ENCODE measurements at regions not wholly inside any gene's neighbourhood (a gene's known extent, or its start where the extent isn't known, plus 50 kb on each side); places are given as distances from the start of the nearest gene placed in this dataset.
"Not testable (repeated sequence)": the region's sequence is repeated elsewhere in the genome, so short reads cannot be mapped to it uniquely, and the experiment has no call there.

DNA sequence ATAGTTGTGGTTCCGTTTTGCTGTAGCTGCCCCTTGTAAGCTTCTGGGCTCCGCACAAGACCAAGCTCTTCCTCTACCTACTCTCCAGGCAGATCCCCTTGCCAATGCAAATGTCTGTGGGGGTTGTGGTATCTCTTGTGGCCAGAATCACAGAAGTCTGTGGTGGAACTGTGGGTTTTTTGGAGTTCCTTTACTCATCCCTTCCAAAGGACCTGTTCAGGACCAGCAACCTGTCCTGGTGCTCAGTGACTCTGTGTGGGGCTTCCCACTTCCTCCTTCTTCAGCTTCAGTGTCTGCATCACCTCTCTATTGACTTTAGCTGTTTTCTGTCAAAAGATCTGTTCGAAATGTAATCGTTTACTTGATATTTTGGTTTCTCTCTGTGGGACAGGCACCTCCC is 441.3 kb upstream of the ADAMTSL1 start:
- DNase-seq (ENCODE audit: low read depth in 2 of 2) = no peak

DNA sequence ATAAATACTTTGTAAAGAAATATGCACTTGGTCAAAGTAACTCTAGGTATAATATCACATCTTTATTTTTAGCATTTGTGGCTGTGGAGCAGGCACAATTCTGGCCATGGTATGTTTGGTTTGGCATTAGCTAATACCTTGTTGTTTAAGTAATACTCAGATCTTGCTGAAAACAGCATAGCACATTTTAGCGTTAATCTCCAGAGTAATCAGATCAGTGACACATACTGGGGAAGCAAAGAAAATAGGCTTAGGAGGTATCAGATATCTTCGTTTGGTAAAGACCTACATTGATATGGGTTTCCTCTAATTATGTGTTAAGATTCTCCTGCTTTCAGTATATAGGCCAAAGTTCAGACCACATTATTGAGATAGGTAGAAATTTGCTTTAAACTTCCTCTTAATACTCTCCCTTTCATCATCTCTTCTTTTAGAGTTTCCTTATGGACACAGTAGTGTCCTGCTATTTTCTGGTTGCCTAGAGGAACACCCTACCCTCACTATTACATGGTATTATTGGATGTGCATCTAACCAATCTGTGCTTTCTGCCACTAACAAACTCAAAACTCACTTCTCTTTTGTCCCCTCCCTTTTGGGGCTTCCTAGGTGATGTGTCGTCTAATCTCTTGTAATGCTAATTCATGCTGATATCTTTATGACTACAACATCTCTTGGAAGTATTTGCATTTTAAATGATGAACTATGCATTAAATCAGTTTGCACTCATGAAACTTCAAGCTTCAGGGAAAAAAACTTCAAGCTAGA is 437.3 kb upstream of the ADAMTSL1 start:
- DNase-seq (ENCODE audit: low read depth in 2 of 2) = no peak

DNA sequence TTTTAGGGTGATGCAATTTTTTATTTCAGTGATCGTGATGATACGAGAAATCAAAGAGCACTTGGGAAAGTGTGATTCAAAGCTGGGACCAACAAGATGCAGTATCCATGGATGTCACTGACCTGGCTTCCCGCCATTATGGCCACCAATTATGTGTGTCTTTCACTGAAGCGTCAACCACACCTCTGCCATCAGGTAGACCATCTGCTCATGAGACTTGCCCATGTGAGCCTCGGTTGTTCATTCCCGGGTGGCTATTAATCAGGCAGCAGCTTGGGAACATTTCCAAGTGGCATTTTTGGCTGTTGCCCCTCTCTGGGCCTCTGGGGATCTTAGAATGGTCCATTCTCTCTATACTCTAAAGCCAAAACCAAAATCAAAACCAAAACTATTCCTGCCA is 436.0 kb upstream of the ADAMTSL1 start:
- no peak for DNase-seq (ENCODE audit: low read depth in 2 of 2)

DNA sequence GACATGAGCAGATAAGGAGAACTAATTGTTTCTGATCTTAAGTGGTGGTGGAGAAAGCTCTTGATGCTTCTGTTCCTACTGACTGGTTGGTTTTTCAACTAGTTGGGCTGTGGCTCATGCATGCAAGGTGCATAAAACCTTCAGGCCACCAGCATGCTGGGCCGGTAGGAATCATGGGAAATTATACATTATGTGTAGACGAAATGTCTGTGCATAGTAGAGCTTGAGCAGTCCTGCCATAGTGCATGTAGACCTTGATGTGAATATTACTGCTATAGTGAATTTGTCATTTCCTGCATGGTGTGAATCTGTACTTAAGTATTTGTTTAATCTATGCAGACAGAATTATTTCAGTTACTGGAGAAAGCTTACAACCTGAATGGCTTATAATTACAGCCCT is 433.6 kb upstream of the ADAMTSL1 start:
- DNase-seq (ENCODE audit: low read depth in 2 of 2) = no peak

DNA sequence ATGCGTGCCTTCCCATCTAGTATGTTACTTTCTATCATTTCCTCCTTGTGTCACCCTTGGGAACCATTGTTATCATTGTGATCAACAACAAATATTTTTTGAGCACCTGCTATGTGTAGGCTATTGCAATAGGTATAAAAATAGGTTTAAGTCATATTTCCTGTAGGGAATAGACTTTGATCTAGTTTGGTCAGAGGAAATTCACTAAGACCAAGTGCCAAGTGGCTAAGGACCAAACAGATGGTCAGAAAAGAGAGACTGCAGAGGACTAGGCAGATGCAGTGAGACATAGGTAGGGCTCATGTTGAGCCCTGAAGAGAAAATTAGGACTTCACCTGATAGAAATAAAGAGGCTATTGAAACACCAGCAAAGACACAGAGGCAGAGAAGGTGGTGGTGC is 430.0 kb upstream of the ADAMTSL1 start:
- no peak for DNase-seq (ENCODE audit: low read depth in 2 of 2)

DNA sequence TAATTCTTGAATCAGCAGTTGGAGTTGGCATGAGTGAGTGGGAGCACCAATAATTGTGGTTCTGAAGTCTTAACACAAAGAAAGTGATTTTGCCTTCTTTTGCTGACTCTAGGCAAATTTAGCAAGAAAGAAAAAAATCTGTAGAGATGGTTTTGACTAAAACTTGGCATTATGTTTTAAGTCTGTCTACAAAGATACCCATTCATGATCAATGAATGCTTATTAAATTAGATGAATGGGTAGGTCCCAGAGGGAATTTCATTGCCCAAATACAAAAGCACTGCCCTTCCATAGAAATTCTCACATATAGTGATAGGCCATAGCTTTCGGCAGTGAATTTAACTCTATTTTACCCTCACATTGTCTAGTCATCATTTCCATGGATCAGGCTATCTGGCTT is 428.6 kb upstream of the ADAMTSL1 start:
- DNase-seq (ENCODE audit: low read depth in 2 of 2) = no peak

DNA sequence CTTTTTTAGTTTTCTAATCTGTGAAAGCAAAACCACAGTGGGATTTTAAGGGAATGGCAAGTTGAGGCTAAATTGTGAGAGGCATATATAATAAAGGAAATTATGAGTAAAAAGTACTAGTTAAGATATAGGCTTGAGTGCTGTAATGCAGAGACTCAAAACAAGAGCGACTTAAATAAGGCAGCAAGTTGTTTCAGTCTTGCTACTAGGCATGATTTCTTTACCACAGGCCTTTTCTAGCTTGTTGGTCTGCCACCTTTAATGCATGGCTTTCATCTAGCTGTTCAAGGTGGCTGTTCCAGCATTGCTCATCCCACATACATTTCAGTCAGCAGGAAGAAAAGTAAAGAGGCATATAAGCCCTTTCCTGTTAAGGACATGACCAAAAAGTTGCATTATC is 427.9 kb upstream of the ADAMTSL1 start:
- no peak for DNase-seq (ENCODE audit: low read depth in 2 of 2)

DNA sequence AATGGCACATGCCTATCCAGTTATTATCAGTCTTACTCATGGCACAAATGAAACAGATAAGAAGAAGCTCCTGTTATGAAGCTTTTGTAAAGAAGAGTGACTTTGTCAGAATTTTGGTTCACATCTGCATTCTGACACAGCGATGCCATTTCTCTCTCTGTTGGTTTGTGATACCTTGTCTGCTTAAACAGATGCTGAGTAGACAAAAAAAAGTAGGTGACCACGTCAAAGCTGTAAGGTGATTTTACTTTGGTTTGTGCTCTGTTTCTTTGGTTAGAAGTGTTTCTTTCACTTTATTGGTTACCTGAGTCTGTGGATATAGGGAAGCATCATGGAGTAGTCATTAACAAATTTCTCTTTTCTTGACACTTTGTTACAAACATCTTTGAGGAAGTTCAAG is 422.3 kb upstream of the ADAMTSL1 start:
- no peak for DNase-seq (ENCODE audit: low read depth in 2 of 2)

DNA sequence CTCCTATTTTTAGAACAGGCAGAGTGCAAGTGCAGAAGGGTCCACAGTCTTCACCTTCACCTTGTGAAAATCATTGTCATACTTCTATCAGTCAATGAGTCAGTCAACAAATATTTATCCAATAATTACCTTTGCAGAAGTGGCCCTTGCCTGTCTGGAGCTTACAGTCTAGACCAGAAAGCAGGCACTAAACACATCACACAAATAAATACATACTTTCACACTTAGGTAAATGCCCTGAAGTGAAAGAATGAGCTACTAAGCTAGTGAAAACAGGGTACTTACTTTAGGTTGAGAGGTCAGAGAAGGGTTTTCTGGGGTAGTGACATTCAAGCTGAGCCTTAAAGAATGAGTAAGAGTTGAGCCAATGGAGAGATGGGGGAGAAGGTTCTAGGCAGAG is 421.9 kb upstream of the ADAMTSL1 start:
- no peak for DNase-seq (ENCODE audit: low read depth in 2 of 2)

DNA sequence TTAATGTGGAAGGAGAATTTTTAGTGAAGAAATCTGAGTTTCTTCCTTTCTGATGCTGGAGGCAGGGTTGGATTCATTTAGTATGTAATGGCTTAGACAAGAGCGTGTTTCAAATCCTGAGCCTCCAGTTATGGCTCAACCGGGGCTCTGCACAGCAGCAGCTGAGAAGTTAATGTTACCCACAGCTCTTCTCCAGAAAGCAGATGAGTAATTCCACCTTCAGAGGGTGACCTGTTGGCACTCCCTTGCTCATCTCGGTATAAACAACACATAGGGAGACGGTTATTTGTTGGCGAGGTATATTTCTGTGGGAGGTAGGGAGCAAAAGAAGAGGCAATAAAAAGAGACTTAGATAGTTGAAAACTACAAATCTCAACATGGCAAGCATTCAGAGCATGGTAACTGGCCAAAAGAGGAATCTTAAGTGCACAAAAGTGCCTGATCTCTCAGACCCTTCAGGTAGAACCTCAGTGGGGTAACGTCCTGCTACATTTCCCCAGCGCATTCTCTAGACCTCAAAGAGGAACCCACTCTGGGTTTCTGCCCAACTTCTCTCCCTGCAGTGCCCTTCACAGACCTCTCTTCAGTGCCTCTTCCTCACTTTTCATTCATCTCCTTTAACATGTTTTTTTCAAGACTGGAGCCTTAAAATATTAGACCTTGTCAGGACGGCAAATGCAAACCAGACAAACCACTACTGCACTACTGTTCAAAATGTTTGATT is 417.5 kb upstream of the ADAMTSL1 start:
- no peak for DNase-seq (ENCODE audit: low read depth in 2 of 2)

DNA sequence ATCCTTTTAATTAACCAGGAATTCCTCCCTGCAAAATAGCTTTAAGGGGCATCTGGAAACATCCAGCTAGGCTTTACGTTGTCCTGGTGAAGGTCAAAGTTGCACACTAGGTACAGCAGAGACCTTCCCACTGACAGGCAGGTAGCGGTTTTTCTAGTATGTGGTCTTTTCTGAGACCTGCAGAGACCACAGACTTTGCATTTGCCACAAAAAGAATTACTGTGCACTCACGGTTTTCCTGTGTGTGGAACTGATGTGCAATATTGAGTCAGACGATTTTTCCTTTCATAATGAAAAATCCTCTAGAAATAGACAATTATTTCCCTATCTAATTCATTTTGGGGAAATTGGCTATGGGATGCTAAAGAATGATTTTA is 417.0 kb upstream of the ADAMTSL1 start:
- no peak for DNase-seq (ENCODE audit: low read depth in 2 of 2)

DNA sequence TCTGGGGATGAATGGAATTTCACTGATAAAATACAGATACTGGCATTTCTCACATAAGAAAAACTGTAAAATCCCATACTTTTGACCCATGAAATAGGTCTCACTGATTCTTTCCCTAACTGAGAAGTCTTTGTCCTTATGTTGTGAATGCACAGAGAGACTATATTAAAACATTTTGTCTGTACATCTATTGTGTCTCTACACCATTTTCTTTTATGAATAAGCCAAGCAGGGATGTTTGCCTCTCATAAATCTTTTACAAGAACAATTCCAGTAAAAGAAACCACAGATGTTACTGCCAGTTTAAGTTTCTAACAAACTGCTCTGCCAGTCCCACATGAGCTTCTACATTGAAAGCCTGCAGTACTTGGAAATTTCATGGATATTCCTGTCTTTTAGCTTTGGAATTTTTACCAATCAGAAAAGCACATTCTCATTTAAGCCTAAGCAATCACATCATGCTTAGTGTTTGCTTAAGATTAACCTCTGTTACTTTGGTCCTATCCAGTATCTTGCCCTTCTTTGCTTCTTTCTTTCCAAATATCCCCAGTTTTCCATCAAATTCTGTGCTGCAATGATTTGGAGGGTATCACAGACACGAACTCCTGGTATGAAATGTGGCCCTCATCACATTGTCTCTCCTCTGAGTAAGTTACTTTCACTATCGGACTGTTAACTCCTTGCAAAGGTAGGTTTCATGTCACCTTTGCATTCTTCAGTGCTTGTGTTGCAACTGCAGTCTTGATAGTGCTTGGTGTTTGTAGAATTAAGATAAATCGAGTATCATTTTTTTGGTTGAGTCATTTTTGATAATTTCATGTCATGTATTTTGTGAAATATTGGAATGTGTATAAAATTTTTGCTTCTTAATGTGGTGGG is 415.1 kb upstream of the ADAMTSL1 start:
- DNase-seq (ENCODE audit: low read depth in 2 of 2) = no peak

DNA sequence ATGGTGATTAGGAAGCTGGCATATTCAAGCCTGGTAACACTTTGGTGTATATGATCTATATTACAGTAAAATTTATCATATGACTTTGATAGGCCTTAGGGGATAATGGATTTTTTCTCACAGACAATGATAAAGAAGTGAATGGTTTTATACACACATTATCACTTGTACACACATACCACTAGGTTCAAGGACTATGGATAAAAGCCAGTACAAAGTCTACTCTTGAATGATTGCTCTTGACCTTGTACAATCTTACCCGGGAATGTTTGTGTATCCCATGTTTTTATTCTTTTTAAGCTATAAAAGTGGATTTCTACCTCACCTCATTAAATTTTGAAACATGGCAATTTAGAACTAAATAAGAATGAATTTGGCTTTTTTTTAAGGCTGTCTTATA is 414.5 kb upstream of the ADAMTSL1 start:
- no peak for DNase-seq (ENCODE audit: low read depth in 2 of 2)

DNA sequence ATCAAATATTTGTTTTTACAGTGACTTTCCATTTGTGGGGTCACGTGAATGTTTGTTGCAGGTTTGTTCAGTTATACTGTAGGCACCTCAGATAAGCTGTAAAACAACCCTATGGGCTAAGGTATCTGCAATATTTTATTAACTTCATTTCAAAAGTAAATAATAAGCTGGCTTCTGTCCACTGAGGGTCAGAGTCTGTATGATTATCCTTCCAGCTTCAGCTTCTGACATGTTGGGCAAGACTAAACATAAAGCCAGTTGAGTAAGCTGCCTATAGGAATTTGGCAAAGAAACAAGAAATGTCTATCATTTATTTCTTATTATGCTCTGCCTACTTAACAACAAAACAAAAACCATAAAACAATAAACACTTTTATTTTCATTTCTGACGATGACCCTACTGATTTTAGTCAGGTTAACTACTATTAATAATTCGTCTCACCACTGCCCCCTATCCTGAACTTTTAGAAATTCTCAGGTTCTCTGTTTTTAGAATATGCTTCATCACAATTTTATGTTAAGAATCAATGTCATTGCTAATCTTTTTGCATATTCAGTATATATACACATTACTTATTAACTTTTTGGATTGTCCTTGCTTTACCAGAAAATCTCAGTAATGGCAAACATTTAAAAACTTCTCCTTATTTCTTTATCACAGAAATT is 413.6 kb upstream of the ADAMTSL1 start:
- no peak for DNase-seq (ENCODE audit: low read depth in 2 of 2)

DNA sequence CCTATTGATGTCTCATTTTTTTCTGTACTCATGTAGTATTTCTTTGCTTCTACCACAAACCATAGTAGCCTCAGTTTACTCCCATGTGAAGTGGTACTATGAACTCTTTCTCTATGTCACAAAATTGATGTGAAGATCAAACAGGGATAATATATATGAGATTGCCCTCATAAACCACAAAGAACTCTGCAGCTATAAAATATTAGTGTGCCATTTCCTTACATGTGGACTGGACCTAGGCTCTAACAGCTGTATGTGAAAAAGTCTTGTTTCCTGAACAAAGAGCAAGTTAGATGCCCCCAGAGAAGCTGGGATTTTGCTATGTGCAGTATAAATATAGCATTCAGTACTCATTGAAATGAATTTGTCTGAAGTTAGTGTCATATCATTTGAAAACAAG is 412.6 kb upstream of the ADAMTSL1 start:
- no peak for DNase-seq (ENCODE audit: low read depth in 2 of 2)

DNA sequence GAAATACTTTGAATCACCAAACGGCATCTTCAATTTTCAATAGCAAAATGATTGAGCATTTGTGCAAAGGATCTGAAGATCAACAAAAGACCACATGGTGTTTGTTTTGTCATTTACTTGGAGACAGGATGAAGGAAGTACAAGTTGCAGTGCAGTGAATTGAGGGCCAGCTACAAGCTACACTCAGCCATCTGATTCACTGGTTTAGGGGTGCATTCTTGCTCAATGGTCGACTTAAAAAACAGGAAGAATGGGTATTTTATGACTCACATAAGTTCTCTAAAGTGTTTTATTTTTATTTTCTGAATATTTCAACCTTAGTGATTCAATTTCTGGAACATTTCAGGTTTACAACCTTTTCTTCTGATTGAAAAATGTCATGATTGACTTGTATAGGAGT is 412.1 kb upstream of the ADAMTSL1 start:
- DNase-seq (ENCODE audit: low read depth in 2 of 2) = no peak

DNA sequence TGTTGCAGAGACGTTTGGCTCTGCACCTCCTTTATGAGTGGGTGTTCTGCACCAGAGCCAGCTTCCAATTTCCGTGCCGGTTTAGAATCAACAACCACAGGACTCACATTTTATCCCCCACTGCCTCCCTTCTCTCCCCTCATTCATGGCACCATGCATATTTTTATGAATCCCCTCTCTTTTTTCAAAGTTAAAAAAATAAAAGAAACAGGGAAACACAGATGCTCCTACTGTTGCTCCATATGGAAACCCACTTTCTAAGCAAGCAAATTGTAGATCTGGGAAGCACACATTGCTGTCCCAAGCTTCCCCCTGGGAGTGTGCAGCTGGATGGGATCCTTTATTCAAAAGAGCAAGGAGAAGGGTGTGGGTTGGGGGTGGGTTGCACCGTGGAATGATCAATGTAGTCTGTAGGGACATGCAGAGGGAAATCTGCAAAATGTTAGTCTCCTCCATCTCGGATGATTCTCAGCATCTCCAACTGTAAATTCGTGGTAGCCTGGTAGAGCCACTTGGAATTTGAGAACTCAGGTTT is 410.0 kb upstream of the ADAMTSL1 start:
- no peak for DNase-seq (ENCODE audit: low read depth in 2 of 2)

DNA sequence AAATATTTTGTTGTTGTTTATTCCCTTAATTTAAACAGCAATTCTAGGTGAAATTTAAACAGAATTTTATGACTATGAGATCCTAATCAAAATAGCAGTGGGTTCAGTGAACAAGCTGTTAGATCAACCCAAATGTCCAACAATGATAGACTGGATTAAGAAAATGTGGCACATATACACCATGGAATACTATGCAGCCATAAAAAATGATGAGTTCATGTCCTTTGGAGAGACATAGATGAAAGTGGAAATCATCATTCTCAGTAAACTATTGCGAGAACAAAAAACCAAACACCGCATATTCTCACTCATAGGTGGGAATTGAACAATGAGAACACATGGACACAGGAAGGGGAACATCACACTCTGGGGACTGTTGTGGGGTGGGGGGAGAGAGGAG is 407.3 kb upstream of the ADAMTSL1 start:
- not testable (repeated sequence) for DNase-seq (ENCODE audit: low read depth in 2 of 2)

DNA sequence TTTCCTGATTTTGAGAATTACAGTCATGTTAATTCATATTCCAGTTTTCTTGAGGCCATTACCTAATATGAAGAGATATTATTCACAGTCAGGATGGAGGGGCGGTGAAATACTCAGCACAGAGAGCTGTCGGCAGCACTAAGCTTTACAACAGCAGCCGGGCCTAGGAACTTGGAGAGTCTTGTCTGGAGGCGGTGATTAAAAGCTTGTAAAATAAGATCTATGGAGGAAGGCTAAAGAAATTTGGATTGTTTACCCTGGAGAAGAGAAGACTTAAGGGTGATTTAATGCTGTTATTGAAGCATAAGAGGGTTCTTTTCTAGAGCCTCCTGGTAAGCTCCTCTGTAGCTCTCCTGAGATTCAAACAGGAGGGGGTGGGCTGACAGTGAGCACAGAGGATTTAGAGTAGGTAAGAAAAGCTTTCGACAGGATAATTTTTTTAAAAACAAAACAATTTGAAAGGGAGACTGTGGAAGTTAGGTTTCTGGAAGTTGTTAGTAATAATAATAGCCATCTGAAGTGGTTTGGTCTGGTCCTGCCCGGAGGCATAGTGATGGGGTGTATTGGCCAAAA is 406.3 kb upstream of the ADAMTSL1 start:
- no peak for DNase-seq (ENCODE audit: low read depth in 2 of 2)

DNA sequence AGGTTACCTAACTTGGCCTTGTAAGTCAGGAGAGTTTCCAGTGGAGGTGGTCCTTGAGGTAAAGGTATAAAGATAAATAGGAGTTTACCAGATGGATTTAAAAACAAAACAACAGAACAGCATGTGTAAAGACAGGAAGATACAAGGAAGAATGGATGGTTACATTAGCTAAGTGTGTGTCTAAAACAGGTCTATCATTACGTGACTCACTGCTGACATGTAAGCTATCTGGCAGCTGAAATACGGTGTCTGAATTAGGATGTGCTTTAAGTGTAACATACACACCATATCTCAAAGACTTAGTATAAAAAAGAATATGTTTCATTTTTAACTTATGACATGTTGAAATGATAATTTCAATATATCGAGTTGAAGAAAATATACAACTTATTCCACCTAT is 405.1 kb upstream of the ADAMTSL1 start:
- DNase-seq (ENCODE audit: low read depth in 2 of 2) = no peak

DNA sequence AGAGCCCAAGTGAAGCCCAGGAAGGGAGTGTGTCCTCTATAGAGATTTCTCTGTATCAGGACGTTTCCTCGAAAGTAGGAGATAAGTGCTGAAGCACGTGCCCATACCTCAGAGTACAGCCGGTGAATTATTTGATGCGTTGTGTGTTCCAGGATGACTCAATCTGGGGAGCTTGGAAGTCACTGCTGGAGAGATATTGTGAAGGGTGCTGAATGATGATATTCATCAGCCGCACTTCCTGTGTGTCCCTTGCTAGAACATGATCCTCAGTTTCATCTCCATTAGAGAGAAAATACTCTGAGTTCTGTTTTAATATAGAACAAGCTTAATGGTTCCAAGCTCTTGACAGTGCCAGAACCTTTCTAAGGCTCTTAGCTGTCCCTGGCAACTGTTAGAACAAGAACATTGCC is 402.3 kb upstream of the ADAMTSL1 start:
- DNase-seq (ENCODE audit: low read depth in 2 of 2) = no peak
